CD4-positive, alpha-beta T cell (primary cell): ENCODE measurements at regions not wholly inside any gene's neighbourhood (a gene's known extent, or its start where the extent isn't known, plus 50 kb on each side); places are given as distances from the start of the nearest gene placed in this dataset.
"Not testable (repeated sequence)": the region's sequence is repeated elsewhere in the genome, so short reads cannot be mapped to it uniquely, and the experiment has no call there.

ENCODE experiments used
- ATAC-seq: fragments of 200-7000 bp; cut with Tn5 transposase; one replicate; pipeline ENCODE4 v1.10.0; 2022; ENCODE audit warnings: mild to moderate bottlenecking; ENCODE audit not compliant: poor library complexity
- CTCF ChIA-PET: fragments of 350-600 bp; sonication (Branson Sonifier 250); formaldehyde crosslinking; loops from one replicate; lab custom pipeline; 2021; ENCODE audit warnings: antibody characterized with exemption, inconsistent platforms; lab: Charles Lee
- POLR2A ChIA-PET: fragments of 350-600 bp; sonication (Branson Sonifier 250); formaldehyde crosslinking; loops from one replicate; lab custom pipeline; 2021; ENCODE audit warnings: antibody characterized with exemption, inconsistent platforms; lab: Charles Lee
- DNase-seq, 14 experiments: peaks; one replicate each; pipeline ENCODE4 v3.0.0-alpha.2; 2013 to 2020; ENCODE audit warnings: mixed read lengths in 2 of 14
- H3K27ac ChIP-seq, 2 donors: one replicate each; pipeline versions ENCODE4 v1.5.1 to v1.7.0; 2013; ENCODE audit warnings: low read length in 2 of 2, low read depth in 1 of 2, mild to moderate bottlenecking in 1 of 2
- H3K27me3 ChIP-seq, 2 experiments: 1 replicate in 1 of 2; 2 replicates in 1 of 2; pipeline versions ENCODE4 v1.6.1 to v1.7.0; 2013; ENCODE audit warnings: low read length in 2 of 2, control low read depth in 1 of 2, mild to moderate bottlenecking in 1 of 2, moderate library complexity in 1 of 2; ENCODE audit not compliant: insufficient read depth in 2 of 2, control insufficient read depth in 1 of 2
- H3K36me3 ChIP-seq: one replicate; pipeline ENCODE4 v1.6.1; 2013; ENCODE audit warnings: low read length, control low read depth; ENCODE audit not compliant: insufficient read depth
- H3K4me1 ChIP-seq: one replicate; pipeline ENCODE4 v1.6.1; 2013; ENCODE audit warnings: low read length, control low read depth; ENCODE audit not compliant: insufficient read depth
- H3K4me3 ChIP-seq: one replicate; pipeline ENCODE4 v1.5.1; 2013; ENCODE audit warnings: mild to moderate bottlenecking, low read length, moderate library complexity
- H3K9me3 ChIP-seq, 2 experiments: 1 replicate in 1 of 2; 2 replicates in 1 of 2; pipeline versions ENCODE4 v1.6.1 to v1.7.0; 2013; ENCODE audit warnings: low read length in 2 of 2, mild to moderate bottlenecking in 2 of 2, control low read depth in 1 of 2, moderate library complexity in 1 of 2; ENCODE audit not compliant: control insufficient read depth in 1 of 2, insufficient read depth in 1 of 2
- H3K27ac Mint-ChIP-seq: one replicate; pipeline ENCODE4 v1.8.0; 2020; ENCODE audit warnings: mixed read lengths
- H3K27me3 Mint-ChIP-seq: one replicate; pipeline ENCODE4 v1.8.0; 2021; ENCODE audit warnings: mixed read lengths
- H3K36me3 Mint-ChIP-seq: one replicate; pipeline ENCODE4 v1.8.0; 2021; ENCODE audit warnings: low read depth, mixed read lengths
- H3K4me1 Mint-ChIP-seq: one replicate; pipeline ENCODE4 v1.8.0; 2021; ENCODE audit warnings: low read depth, mixed read lengths
- H3K4me3 Mint-ChIP-seq: one replicate; pipeline ENCODE4 v1.8.0; 2020; ENCODE audit warnings: mild to moderate bottlenecking, mixed read lengths
- H3K9me3 Mint-ChIP-seq: one replicate; pipeline ENCODE4 v1.8.0; 2020; ENCODE audit warnings: mixed read lengths
- intact Hi-C, 2 experiments: fragments of 100-400 bp; cut with DNase I in 1 of 2; cut with micrococcal nuclease in 1 of 2; formaldehyde crosslinking; loops; one replicate each; pipeline versions ENCODE4 v1.15.1 to v1.9.0; 2023 to 2025; cut with DNase I, micrococcal nuclease
- TF ChIP-seq, protein P1 (sequence below): fragments of 200-600 bp; IDR thresholded peaks from one replicate; pipeline ENCODE4 v1.8.0; 2022; ENCODE audit warnings: antibody characterized with exemption, mild to moderate bottlenecking

DNA sequence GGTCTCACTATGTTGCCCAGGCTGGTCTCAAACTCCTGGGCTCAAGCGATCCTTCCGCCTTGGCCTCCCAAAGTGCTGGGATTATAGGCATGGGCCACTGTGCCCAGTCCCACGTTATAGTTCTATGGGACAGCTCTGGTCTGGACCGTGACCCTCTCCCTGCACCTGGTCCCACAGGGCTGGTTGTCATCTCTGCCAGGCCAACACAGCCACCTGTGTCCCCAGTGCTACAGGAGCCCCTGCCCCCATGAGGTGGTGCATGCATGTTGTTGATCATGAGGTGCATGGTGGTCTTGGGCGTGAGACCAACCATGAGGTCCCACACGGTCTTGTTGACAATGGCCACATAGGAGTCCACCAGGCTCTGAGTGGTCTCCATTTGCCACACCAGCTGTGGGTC lies 51.0 kb upstream of the UBE2Q2 start:
- H3K36me3 Mint-ChIP-seq, H3K36me3 ChIP-seq, CTCF ChIA-PET, POLR2A ChIA-PET, ATAC-seq, H3K4me3 Mint-ChIP-seq, DNase-seq, H3K4me1 ChIP-seq, H3K27ac Mint-ChIP-seq, H3K9me3 Mint-ChIP-seq, H3K4me3 ChIP-seq, H3K9me3 ChIP-seq, H3K27me3 ChIP-seq, H3K27ac ChIP-seq, intact Hi-C loops, H3K27me3 Mint-ChIP-seq, H3K4me1 Mint-ChIP-seq: not testable (repeated sequence)

GRCh38 chr15:75791337-75791713 lies 51.9 kb upstream of the UBE2Q2 start:
- DNase-seq, result no peak
- Histone ChIP-seq H3K9me3 (peaks cover 0 to 4% of the 10 kb centered on the region in 2 experiments), H3K27me3 (peaks cover 0 to under 1% of the 10 kb centered on the region in 2 experiments), H3K27ac (no peak overlapping the region), H3K4me1 (no peaks in the 10 kb centered on the region), H3K36me3 (no peaks in the 10 kb centered on the region), H3K4me3 (no peak overlapping the region)
- no peak overlapping the region for H3K27ac Mint-ChIP-seq
- no peaks in the 10 kb centered on the region for H3K9me3 Mint-ChIP-seq
- intact Hi-C loops, result no loop called here
- ATAC-seq, result no peak
- TF ChIP-seq, protein P1, sequence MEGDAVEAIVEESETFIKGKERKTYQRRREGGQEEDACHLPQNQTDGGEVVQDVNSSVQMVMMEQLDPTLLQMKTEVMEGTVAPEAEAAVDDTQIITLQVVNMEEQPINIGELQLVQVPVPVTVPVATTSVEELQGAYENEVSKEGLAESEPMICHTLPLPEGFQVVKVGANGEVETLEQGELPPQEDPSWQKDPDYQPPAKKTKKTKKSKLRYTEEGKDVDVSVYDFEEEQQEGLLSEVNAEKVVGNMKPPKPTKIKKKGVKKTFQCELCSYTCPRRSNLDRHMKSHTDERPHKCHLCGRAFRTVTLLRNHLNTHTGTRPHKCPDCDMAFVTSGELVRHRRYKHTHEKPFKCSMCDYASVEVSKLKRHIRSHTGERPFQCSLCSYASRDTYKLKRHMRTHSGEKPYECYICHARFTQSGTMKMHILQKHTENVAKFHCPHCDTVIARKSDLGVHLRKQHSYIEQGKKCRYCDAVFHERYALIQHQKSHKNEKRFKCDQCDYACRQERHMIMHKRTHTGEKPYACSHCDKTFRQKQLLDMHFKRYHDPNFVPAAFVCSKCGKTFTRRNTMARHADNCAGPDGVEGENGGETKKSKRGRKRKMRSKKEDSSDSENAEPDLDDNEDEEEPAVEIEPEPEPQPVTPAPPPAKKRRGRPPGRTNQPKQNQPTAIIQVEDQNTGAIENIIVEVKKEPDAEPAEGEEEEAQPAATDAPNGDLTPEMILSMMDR, result no peak
- no peak overlapping the region for H3K4me3 Mint-ChIP-seq
- H3K27me3 Mint-ChIP-seq, result no peaks in the 10 kb centered on the region
- ChIA-PET CTCF (no interaction called here), POLR2A (no interaction called here)
- no peaks in the 10 kb centered on the region for H3K36me3 Mint-ChIP-seq
- no peaks in the 10 kb centered on the region for H3K4me1 Mint-ChIP-seq

DNA sequence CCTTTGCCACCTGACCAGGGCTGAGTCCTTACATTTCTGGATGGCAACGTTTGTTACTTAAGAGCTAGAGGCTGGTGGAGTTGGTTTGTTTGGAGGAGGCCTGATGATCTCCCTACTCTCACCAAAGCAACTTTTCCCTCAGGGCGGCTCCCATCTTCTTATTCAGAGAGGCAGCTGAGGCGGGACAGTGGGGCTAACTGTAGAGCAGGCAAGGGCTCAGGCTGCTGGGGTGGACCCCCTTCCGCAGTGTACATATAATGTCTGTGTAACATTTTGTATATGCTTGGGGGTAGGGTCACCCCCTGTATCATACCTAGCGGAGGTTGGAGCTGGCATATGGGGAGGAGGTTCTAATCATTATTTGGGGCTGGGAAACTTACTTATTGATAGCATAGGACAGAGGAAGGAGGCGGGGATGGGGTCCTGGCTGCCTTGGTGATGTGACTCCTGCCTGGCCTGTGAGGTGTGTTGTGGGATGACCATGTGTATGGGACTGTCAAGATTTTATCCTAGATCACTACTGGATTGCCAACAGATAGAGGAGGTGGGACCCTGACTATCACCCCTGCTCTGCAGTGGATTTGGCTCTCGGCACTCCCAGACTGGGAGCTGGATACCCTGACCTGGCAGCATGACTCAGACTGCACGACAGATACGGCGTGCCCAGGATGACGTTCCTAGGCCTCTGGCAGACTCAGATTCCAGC lies 52.5 kb upstream of the UBE2Q2 start:
- no peaks in the 10 kb centered on the region for H3K9me3 Mint-ChIP-seq
- no peak overlapping the region for H3K27ac Mint-ChIP-seq
- Histone ChIP-seq H3K4me3 (no peak overlapping the region), H3K36me3 (no peaks in the 10 kb centered on the region), H3K27me3 (peaks cover 0 to 4% of the 10 kb centered on the region in 2 experiments), H3K9me3 (peaks cover 0 to 4% of the 10 kb centered on the region in 2 experiments), H3K27ac (no peak overlapping the region), H3K4me1 (no peaks in the 10 kb centered on the region)
- H3K36me3 Mint-ChIP-seq, result no peaks in the 10 kb centered on the region
- POLR2A ChIA-PET, result no interaction called here
- TF ChIP-seq, protein P1, result no peak
- ATAC-seq (no peak), DNase-seq (no peak)
- intact Hi-C loops, result no loop called here
- no peak overlapping the region for H3K4me3 Mint-ChIP-seq
- CTCF ChIA-PET, result no interaction called here
- H3K27me3 Mint-ChIP-seq, result no peaks in the 10 kb centered on the region
- H3K4me1 Mint-ChIP-seq, result no peaks in the 10 kb centered on the region

- no peak overlapping the region for H3K27ac ChIP-seq
- peaks cover 0 to 4% of the 10 kb centered on the region in 2 experiments for H3K27me3 ChIP-seq
- H3K4me1 ChIP-seq, result no peaks in the 10 kb centered on the region
- no peak overlapping the region for H3K27ac Mint-ChIP-seq
- peaks cover 0 to 4% of the 10 kb centered on the region in 2 experiments for H3K9me3 ChIP-seq
- H3K36me3 Mint-ChIP-seq, result no peaks in the 10 kb centered on the region
- no peak overlapping the region for H3K4me3 ChIP-seq
- no peaks in the 10 kb centered on the region for H3K4me1 Mint-ChIP-seq
- POLR2A ChIA-PET, result no interaction called here
- H3K4me3 Mint-ChIP-seq, result no peak overlapping the region
- CTCF ChIA-PET, result no interaction called here
- H3K27me3 Mint-ChIP-seq, result no peaks in the 10 kb centered on the region
- TF ChIP-seq, protein P1, result no peak
- DNase-seq (no peak), ATAC-seq (no peak)
- no peaks in the 10 kb centered on the region for H3K9me3 Mint-ChIP-seq
- intact Hi-C loops, result no loop called here
- H3K36me3 ChIP-seq, result no peaks in the 10 kb centered on the region
These were observed 56.7 kb upstream of the UBE2Q2 start for GRCh38 chr15:75786575-75786947.
